ENCODE measurements at regions not wholly inside any gene's neighbourhood (a gene's known extent, or its start where the extent isn't known, plus 50 kb on each side); places are given as distances from the start of the nearest gene placed in this dataset.

DNA sequence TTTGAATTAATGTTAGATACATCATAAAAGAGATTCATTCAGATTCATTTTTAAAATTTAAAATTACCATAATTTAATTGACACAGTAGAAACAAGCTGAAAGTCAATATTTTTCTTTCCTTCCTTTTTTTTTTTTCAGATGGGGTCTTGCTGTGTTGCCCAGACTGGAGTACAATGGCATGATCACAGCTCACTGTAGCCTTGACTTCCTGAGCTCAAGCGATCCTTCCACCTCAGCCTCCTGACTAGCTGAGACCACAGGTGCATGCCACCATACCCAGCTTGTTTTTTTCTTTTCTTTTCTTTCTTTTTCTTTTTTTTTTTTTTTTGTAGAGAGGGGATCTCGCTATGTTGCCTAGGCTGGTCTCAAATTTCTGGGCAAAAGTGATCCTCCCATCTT lies 131.6 kb upstream of the TBCA start:
- no peak for TF ChIP-seq POLR2AphosphoS5 (IDR thresholded peaks at IDR 0.05)
- no peak for TF ChIP-seq POLR2A (IDR thresholded peaks at IDR 0.05)
- TF ChIP-seq, protein P1, sequence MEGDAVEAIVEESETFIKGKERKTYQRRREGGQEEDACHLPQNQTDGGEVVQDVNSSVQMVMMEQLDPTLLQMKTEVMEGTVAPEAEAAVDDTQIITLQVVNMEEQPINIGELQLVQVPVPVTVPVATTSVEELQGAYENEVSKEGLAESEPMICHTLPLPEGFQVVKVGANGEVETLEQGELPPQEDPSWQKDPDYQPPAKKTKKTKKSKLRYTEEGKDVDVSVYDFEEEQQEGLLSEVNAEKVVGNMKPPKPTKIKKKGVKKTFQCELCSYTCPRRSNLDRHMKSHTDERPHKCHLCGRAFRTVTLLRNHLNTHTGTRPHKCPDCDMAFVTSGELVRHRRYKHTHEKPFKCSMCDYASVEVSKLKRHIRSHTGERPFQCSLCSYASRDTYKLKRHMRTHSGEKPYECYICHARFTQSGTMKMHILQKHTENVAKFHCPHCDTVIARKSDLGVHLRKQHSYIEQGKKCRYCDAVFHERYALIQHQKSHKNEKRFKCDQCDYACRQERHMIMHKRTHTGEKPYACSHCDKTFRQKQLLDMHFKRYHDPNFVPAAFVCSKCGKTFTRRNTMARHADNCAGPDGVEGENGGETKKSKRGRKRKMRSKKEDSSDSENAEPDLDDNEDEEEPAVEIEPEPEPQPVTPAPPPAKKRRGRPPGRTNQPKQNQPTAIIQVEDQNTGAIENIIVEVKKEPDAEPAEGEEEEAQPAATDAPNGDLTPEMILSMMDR (IDR thresholded peaks at IDR 0.05) = no peak
- no peak for TF ChIP-seq EP300 (IDR thresholded peaks at IDR 0.05)

Measured in sigmoid colon (tissue), 4 donors.